Endothelial cell (in vitro differentiated cells): ENCODE measurements at regions not wholly inside any gene's neighbourhood (a gene's known extent, or its start where the extent isn't known, plus 50 kb on each side); places are given as distances from the start of the nearest gene placed in this dataset.

Source experiments
- DNase-seq: peaks from one replicate; pipeline ENCODE4 v3.0.0; 2021; ENCODE audit warnings: low spot score
- H3K27ac Mint-ChIP-seq: one replicate; pipeline ENCODE4 v1.8.0; 2021; ENCODE audit warnings: mixed read lengths, inconsistent platforms; ENCODE audit not compliant: unreplicated experiment
- H3K27me3 Mint-ChIP-seq: one replicate; pipeline ENCODE4 v1.8.0; 2021; ENCODE audit warnings: mild to moderate bottlenecking, moderate library complexity, mixed read lengths, inconsistent platforms; ENCODE audit not compliant: unreplicated experiment
- H3K36me3 Mint-ChIP-seq: one replicate; pipeline ENCODE4 v1.8.0; 2021; ENCODE audit warnings: mild to moderate bottlenecking, low read depth, mixed read lengths, inconsistent platforms; ENCODE audit not compliant: unreplicated experiment
- H3K4me1 Mint-ChIP-seq: one replicate; pipeline ENCODE4 v1.8.0; 2021; ENCODE audit warnings: mild to moderate bottlenecking, mixed read lengths, inconsistent platforms; ENCODE audit not compliant: unreplicated experiment
- H3K4me3 Mint-ChIP-seq: one replicate; pipeline ENCODE4 v1.8.0; 2021; ENCODE audit warnings: mild to moderate bottlenecking, mixed read lengths, inconsistent platforms; ENCODE audit not compliant: unreplicated experiment
- H3K9me3 Mint-ChIP-seq: one replicate; pipeline ENCODE4 v1.8.0; 2021; ENCODE audit warnings: mixed read lengths, inconsistent platforms; ENCODE audit not compliant: unreplicated experiment
- TF ChIP-seq, protein P1 (sequence below): fragments of 200-600 bp; sonication (generic); IDR thresholded peaks from one replicate; pipeline ENCODE4 v1.5.0; 2021; ENCODE audit warnings: antibody characterized with exemption; ENCODE audit not compliant: unreplicated experiment

DNA sequence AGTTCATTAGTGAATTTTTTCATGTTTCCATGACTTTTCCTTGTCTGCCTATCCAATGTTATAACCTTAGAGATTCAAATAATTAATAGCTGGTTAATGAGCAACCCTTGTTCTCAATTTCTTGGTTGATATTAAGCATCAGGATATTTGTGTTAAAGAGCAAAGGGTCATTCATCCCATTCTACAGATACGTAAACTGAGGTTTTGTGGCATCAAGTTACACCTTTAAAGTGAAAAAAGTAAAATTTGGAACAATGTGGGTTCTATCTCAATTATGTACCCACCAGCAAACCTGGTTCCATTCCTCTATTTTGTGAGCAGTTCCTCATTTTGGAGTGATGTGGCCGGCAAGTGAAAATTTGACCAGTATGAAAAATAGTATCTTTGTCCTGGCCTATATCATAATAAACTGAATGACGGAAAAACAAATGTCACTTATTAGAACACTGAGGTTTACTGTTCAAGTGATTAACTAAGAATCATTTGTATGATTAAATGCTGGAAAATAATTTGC is 220.5 kb upstream of the ATP5MC3 start:
- H3K36me3 Mint-ChIP-seq: no peaks in the 10 kb centered on the region
- TF ChIP-seq, protein P1, sequence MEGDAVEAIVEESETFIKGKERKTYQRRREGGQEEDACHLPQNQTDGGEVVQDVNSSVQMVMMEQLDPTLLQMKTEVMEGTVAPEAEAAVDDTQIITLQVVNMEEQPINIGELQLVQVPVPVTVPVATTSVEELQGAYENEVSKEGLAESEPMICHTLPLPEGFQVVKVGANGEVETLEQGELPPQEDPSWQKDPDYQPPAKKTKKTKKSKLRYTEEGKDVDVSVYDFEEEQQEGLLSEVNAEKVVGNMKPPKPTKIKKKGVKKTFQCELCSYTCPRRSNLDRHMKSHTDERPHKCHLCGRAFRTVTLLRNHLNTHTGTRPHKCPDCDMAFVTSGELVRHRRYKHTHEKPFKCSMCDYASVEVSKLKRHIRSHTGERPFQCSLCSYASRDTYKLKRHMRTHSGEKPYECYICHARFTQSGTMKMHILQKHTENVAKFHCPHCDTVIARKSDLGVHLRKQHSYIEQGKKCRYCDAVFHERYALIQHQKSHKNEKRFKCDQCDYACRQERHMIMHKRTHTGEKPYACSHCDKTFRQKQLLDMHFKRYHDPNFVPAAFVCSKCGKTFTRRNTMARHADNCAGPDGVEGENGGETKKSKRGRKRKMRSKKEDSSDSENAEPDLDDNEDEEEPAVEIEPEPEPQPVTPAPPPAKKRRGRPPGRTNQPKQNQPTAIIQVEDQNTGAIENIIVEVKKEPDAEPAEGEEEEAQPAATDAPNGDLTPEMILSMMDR: no peak
- H3K9me3 Mint-ChIP-seq: no peaks in the 10 kb centered on the region
- H3K27ac Mint-ChIP-seq: no peak overlapping the region
- H3K27me3 Mint-ChIP-seq: no peaks in the 10 kb centered on the region
- DNase-seq: no peak
- H3K4me3 Mint-ChIP-seq: no peak overlapping the region
- peaks cover 2% of the 10 kb centered on the region for H3K4me1 Mint-ChIP-seq

DNA sequence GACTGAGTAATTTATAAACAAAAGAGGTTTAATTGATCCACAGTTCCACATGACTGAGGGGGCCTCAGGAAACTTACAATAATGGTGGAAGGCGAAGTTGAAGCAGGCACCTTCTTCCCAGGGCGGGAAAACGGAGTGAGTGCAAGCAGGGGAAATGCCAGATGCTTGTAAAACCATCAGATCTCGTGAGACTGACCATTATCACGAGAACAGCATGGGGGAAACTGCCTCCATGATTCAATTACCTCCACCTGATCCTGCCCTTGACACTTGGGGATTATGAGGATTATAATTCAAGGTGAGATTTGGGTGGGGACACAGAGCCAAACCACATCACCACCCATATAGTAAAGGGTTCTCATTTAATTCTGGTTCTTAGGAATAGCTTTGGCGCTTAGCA is 219.5 kb upstream of the ATP5MC3 start:
- no peak for DNase-seq
- Mint-ChIP-seq H3K36me3 (no peaks in the 10 kb centered on the region), H3K4me3 (no peak overlapping the region), H3K27me3 (no peaks in the 10 kb centered on the region), H3K9me3 (no peaks in the 10 kb centered on the region), H3K4me1 (peaks cover 2% of the 10 kb centered on the region), H3K27ac (no peak overlapping the region)
- TF ChIP-seq, protein P1: no peak

DNA sequence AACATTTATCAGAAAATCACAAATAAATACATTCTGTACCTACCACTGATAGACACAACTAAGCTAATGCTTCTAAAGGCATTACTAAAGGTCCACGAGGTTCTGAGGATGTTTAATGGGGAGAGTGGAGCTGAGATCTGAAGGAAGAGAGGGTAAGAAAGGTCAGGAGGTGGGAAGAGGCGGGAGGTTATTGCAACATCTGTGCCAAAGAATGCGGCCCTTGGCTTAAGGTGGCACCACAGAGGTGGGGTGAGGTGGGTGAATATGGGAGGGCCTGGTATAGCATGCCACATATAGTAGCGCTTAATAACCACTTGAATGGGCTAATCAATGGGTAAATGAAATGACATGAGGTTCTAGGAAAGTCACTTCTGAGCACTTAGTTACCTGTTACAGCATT is 217.8 kb upstream of the ATP5MC3 start:
- H3K36me3 Mint-ChIP-seq: no peaks in the 10 kb centered on the region

DNA sequence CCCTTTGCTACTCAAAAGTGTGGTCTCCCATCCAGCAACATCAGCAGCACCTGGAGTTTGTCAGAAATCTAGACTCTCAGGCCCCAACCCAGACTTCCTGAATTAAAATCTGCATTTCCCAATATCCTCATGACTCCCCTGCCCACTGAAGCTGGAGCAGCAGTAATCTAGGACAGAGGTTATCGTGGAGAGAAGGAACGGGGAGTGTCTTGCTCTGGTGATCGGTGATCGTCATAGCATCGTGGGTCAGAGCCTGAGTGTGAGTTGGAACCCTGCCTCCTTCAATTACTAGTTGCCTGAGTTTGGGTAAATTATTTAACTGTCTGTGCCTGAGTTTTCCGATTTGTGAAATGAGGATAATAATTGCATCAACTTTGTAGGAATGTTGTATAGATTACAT is 217.3 kb upstream of the ATP5MC3 start:
- Mint-ChIP-seq H3K36me3 (no peaks in the 10 kb centered on the region), H3K9me3 (no peaks in the 10 kb centered on the region), H3K4me1 (peaks cover under 1% of the 10 kb centered on the region), H3K4me3 (no peak overlapping the region), H3K27ac (no peak overlapping the region), H3K27me3 (no peaks in the 10 kb centered on the region)
- TF ChIP-seq, protein P1: no peak
- DNase-seq: no peak

More for the DNA sequence above, 217.8 kb upstream of the ATP5MC3 start:
- Mint-ChIP-seq H3K27me3 (no peaks in the 10 kb centered on the region), H3K4me3 (no peak overlapping the region), H3K27ac (no peak overlapping the region), H3K4me1 (peaks cover 2% of the 10 kb centered on the region), H3K9me3 (no peaks in the 10 kb centered on the region)
- TF ChIP-seq, protein P1: no peak
- no peak for DNase-seq

DNA sequence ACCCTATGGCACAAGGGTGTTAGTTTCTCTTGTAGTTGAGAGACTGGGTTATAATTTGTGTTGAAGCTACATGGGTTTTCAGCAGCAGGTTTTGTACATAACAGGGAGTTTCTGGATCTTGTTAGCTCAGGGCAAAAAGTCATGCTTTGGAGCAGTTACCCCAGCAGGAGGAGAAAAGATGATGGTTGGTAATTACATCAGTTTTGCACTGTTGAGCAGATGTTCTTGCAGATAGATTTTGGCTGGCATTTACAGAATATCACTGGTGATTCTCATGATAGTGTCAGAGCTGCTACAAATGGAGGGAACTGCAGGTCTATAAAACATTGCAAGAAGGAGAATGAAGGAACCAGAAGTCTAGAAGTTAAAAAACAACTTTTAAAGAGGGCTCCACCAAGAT is 215.2 kb upstream of the ATP5MC3 start:
- no peaks in the 10 kb centered on the region for H3K9me3 Mint-ChIP-seq
- no peaks in the 10 kb centered on the region for H3K36me3 Mint-ChIP-seq
- DNase-seq: no peak
- H3K4me3 Mint-ChIP-seq: no peak overlapping the region
- no peaks in the 10 kb centered on the region for H3K27me3 Mint-ChIP-seq
- TF ChIP-seq, protein P1: no peak
- H3K27ac Mint-ChIP-seq: no peak overlapping the region
- H3K4me1 Mint-ChIP-seq: no peaks in the 10 kb centered on the region
